Adrenal gland (tissue), 5 donors: ENCODE measurements at regions not wholly inside any gene's neighbourhood (a gene's known extent, or its start where the extent isn't known, plus 50 kb on each side); places are given as distances from the start of the nearest gene placed in this dataset.

Experiments
- CTCF ChIP-seq, 6 experiments: fragments of 450-650 bp in 4 of 6; fragments of 200-600 bp in 2 of 6; sonication (generic) in 1 of 6; IDR thresholded peaks; 1 replicate in 5 of 6; 2 replicates in 1 of 6; pipeline versions ENCODE4 v1.5.1 to v1.8.0; 2016 to 2021; ENCODE audit warnings: antibody characterized with exemption in 6 of 6, mild to moderate bottlenecking in 2 of 6, moderate library complexity in 1 of 6
- POLR2A ChIP-seq, 2 donors: fragments of 450-650 bp; IDR thresholded peaks; one replicate each; pipeline ENCODE4 v1.6.1; 2017; ENCODE audit warnings: antibody characterized with exemption in 2 of 2, mild to moderate bottlenecking in 2 of 2, moderate library complexity in 1 of 2
- donor health status: DM: no; HTN: no; CAD: no.

- TF ChIP-seq CTCF (IDR thresholded peaks at IDR 0.05) = no peak
- no peak for TF ChIP-seq POLR2A (IDR thresholded peaks at IDR 0.05)
Measured at GRCh38 chr11:98177925-98178324, 842.8 kb upstream of the CNTN5 start.
